ENCODE measurements at regions not wholly inside any gene's neighbourhood (a gene's known extent, or its start where the extent isn't known, plus 50 kb on each side); places are given as distances from the start of the nearest gene placed in this dataset.

DNA sequence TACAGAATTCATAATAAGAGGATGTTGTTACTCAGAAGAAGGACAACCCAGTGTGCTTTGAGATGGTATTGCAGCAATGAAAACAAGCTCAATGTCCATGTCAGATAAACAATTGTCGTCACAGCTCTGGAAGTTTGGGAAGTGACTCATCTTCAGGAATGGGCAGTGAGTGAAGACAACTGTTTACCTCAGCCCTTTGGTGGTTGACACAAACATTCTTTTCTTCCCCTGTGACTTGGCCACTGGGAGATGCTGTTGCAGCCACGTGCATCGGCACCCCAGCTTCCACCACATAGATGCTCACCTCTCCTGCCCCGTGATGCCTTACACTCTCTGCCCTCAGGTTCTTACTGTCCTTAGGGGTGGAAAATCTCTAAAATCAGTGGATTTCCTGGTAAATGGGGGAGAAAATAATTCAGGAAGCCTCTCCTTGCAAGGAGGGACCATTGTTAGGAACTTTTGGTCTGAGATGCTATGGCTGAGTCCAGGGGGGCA, 114.1 kb upstream of the GALNT15 start:
- TF ChIP-seq, protein P1, sequence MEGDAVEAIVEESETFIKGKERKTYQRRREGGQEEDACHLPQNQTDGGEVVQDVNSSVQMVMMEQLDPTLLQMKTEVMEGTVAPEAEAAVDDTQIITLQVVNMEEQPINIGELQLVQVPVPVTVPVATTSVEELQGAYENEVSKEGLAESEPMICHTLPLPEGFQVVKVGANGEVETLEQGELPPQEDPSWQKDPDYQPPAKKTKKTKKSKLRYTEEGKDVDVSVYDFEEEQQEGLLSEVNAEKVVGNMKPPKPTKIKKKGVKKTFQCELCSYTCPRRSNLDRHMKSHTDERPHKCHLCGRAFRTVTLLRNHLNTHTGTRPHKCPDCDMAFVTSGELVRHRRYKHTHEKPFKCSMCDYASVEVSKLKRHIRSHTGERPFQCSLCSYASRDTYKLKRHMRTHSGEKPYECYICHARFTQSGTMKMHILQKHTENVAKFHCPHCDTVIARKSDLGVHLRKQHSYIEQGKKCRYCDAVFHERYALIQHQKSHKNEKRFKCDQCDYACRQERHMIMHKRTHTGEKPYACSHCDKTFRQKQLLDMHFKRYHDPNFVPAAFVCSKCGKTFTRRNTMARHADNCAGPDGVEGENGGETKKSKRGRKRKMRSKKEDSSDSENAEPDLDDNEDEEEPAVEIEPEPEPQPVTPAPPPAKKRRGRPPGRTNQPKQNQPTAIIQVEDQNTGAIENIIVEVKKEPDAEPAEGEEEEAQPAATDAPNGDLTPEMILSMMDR (IDR thresholded peaks at IDR 0.05): peak in 1 of 3 donors; percentile 8
- peak; percentile 93 for TF ChIP-seq EP300 (IDR thresholded peaks at IDR 0.05)
- TF ChIP-seq POLR2A (IDR thresholded peaks at IDR 0.05): no peak
